NCI-H2029 (cell line): ENCODE measurements at regions not wholly inside any gene's neighbourhood (a gene's known extent, or its start where the extent isn't known, plus 50 kb on each side); places are given as distances from the start of the nearest gene placed in this dataset.

Experiments
- DNase-seq: peaks from one replicate; lab custom pipeline; 2025; lab: John Stamatoyannopoulos, UW

GRCh38 chr12:63406781-63407180 lies 255.8 kb upstream of the AVPR1A start:
- DNase-seq, result no peak

DNA sequence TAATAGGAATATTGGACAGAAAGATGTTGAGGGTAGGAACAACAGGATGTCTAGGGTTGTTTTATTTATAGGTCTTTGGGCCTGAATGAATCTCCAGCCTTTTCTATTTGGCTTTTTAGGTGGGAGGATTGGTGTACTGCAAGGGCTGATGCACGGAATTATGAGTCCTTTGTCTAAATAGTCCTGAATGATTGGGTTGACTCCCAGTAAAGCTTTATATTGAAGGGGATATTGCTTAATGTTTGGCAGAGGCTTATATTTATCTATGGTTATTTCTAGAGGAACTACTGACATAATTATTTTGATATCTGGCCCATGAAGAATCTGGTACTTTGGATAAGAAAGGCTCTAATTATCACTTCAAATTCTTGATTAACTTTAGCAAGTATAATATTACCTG lies 253.6 kb upstream of the AVPR1A start:
- no peak for DNase-seq

DNA sequence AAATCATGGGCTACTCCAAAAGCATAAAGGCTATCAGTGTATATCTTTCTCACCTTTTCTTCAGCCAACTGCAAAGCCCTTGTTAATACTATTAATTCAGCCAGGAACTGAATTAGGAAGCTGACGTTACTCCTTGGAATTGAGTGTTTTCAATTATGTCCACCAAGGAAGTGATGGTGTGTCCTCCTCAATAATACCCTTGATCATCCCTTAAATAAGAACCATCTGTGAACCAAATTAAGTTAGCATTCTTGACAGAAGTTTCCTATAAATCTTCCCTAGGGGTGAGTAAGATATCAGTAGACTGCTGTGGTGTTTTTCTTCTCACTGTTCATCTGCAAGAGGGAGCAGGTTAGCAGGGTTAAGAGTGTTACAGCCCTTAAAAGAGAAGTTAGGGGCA lies 252.3 kb upstream of the AVPR1A start:
- no peak for DNase-seq

- DNase-seq, result peak; percentile 74
These were observed 249.7 kb upstream of the AVPR1A start for GRCh38 chr12:63400718-63401117.

GRCh38 chr12:63400318-63400717 lies 249.3 kb upstream of the AVPR1A start:
- no peak for DNase-seq

DNA sequence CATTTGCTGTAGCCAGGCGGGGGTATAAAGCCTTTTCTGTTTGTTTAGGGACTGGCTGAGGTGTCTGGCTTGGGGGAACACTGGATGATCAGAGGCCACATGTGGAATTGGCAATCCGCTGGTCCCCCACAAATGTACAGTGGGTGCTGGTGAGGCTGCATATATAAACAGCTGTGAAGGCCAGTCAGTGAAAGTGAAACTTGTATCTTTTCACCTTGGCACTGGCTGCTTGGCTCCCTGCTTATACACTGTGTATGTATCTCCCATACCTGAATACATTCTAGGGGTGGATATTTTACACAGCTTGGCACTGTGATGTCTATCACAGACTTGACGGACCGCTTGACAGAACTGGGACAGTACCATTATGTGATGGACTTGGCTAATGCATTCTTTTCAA lies 246.8 kb upstream of the AVPR1A start:
- no peak for DNase-seq

- DNase-seq, result no peak
These were observed 245.1 kb upstream of the AVPR1A start for GRCh38 chr12:63396135-63396534.

DNA sequence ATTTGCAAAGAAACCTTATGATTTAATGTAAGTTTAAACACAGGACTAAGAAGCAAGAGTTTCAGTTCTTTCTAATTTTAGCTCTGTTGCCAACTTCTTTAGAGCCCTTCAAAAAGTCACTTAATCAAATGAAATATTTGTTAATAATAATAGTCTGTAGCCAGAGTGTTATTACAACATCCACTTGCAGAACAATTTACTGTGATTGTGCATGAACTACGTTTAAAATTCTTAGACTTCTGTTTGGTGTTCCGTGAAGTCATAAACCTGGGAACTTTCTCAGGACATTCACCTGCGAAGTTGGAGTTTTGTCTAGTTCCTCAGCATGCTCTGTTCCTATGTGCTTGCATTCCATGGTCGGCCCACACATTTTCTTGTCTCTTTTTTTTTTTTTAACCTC lies 244.0 kb upstream of the AVPR1A start:
- DNase-seq, result no peak

DNA sequence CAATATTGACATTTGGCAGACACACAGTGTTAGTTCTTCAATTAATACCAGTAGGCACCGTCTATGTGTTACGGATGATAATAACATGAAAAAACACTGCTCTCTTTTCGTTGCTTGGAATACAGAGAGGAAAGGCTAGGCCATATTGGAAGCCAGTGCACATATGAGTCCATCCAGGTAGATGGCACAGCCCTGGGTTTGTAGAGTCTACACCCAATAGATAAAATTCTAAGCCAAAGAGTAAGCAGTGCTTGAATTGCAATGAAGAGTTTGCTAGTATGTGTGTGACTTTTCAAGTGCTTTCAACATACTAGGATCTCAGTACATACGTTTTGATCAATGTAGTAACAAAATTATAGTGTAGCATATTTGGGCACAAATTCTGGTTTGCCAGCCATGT lies 243.3 kb upstream of the AVPR1A start:
- DNase-seq, result no peak

DNA sequence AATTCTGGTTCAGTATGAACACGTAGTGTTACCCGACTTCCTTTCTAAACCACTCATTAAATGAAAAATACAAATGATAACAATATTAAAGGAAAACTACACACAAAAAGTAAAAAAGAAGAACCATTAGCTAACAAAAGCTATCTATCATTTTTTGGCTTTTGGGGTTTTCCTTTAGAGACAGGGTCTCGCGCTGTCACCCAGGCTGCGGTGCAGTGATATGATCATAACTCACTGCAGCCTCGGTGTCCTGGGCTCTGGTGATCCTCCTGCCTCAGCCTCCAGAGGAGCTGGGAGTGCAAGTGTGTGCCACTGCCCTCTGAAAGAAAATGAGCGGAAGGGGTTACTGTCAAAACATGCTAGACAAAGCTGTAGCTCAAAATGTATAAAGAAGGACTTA lies 238.2 kb upstream of the AVPR1A start:
- no peak for DNase-seq

GRCh38 chr12:63387771-63388170 lies 236.8 kb upstream of the AVPR1A start:
- no peak for DNase-seq

- no peak for DNase-seq
These were observed 231.9 kb upstream of the AVPR1A start for GRCh38 chr12:63382930-63383329.

DNA sequence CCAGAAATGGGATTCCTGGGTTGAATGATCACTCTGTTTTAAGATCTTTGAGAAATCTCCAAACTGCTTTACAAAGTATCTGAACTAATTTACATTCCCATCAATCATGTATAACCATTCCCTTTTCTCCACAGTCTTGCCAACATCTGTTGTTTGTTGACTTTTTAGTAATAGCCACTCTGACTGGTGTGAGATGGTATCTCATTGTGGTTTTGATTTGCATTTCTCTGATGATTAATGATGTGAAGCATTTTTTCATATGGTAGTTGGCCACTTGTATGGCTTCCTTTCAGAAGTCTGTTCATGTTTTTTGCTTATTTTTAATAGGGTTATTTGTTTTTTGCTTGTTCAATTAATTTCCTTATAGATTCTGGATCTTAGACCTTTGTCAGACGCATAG lies 211.8 kb upstream of the AVPR1A start:
- DNase-seq, result no peak

DNA sequence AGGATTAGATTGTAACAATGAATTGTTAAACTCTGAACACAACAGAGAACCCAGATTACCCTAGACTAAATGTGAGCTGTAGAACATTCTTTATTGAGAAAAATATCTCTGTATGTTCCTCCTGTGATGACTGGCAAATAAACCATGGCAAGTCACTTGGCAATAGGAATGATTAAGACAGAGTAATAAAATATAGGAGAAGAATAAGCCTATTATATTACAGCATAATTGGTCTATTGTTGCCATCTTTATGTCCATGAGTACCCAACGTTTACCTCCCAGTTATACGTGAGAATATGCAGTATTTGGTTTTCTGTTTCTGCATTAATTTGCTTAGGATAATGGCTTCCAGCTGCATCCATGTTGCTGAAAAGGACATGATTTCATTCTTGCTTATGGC lies 211.2 kb upstream of the AVPR1A start:
- no peak for DNase-seq

DNA sequence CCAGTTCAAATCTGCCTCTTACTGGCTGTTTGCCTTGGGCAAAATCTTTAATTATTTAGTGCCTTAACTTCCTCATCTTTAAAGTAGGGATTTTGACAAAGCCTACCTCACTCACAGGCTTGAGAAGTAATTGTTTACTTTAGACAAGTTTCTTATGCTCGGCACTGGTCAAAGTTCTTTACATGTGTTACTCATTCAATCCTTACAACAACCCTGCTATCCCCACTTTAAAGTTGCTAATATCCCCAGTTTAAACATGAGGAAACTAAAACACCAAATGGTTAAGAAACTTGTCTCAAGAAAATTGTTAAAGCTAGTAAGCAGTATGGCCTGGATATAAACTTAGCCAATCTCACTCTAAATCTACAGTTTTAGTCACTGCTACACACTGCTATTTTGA lies 204.0 kb upstream of the AVPR1A start:
- no peak for DNase-seq

GRCh38 chr12:63353559-63353958 lies 202.6 kb upstream of the AVPR1A start:
- DNase-seq, result peak; percentile 24

DNA sequence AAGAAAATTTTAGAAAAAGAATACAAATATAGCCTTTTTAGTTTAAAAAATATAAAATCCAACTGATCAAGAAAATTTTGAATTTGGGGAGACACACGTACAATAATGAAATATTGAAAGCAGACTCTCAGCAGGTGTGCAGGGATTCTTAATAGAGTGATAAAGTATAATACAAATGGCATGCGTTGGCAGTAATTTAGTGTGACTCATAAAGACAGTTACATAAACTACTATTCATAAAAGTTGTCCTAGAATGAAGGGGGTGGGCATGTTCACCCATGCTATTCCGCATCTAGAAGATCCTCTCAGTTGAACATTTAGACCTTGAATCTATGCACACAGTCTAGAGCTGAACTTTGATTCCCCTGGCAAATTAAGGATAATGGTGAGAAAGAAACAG lies 200.4 kb upstream of the AVPR1A start:
- DNase-seq, result no peak

- no peak for DNase-seq
These were observed 197.6 kb upstream of the AVPR1A start for GRCh38 chr12:63348556-63348955.

GRCh38 chr12:63337158-63337557 lies 186.2 kb upstream of the AVPR1A start:
- peak; percentile 61 for DNase-seq

DNA sequence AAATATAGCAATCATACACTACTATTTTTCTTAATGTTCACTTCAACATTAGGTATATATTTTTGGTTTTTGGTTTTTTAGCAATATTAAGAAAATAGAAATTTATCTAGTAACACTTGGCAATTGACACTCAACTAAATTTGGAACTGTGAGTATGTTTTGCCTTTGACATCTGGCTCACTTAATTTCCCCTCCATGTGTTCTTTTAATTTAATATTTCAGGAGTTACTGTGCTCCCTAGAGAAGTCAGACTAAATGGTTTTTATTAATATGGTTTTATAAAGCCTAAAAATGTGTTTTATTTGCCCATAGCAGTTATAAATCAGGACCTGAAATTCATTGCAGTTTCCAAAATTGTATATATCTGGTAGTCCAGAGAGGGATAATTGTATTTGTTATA lies 175.3 kb upstream of the AVPR1A start:
- DNase-seq, result no peak

DNA sequence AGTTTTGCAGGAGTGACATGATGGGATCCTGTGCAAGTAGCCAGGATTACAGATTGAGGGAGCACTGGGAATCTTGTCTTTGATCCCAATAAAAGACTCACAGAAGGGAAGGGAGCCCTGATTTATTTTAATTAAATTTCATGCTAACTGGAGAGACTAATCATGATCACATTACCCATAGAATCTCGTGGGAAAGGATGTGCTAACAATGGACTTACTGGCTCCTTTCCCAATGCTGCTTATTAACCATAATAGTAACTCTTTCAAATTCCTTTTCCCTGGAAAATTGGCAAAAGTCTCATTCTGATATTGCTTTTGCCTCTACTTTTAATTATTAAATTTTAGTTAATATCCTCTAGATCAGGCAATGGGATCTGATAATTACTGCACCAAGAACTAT lies 174.8 kb upstream of the AVPR1A start:
- DNase-seq, result no peak

DNA sequence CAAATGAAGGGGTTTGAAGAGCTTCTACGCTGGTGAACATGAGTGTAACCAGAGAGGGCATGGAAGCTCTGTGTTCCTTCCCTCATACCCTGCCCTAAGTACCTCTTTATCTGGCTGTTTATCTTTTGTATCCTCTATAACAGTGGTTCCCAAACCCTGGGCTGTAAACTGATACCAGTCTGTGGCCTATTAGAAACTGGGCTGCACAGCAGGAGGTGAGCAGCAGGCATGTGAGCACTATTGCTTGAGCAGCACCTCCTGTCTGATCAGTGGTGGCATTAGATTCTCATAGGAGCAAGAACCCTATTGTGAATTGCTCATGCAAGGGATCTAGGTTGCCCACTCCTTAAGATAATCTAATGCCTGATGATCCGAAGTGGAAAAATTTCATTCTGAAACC lies 172.9 kb upstream of the AVPR1A start:
- no peak for DNase-seq

- DNase-seq, result no peak
These were observed 170.4 kb upstream of the AVPR1A start for GRCh38 chr12:63321373-63321772.

- no peak for DNase-seq
These were observed 169.1 kb upstream of the AVPR1A start for GRCh38 chr12:63319936-63320633.

DNA sequence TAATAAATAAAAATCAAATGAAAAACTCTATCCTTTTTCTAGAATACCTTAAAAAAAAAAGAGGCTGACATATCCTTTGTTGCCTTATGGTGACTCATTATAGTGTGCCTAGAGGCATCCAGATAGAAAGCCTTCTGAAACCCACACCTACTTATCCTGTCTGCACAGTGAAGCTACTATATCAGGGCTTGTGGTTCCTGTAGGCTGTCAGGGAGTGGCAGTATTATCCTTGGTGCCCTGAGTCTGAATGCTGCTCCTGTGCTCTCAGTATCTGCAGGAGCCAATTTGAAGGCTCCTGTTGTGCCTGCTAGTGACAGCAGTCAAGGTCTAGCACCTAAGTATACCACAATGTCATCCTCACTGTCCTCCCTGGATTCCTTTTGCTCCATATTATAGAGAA lies 168.4 kb upstream of the AVPR1A start:
- no peak for DNase-seq
